GM23338 (cell line): ENCODE measurements at regions not wholly inside any gene's neighbourhood (a gene's known extent, or its start where the extent isn't known, plus 50 kb on each side); places are given as distances from the start of the nearest gene placed in this dataset.

Experiments
- ATAC-seq: fragments of 200-7000 bp; cut with Tn5 transposase; 3 replicates; pipeline ENCODE4 v1.9.1; 2020
- DNase-seq: peaks from one replicate; pipeline ENCODE4 v3.0.0-alpha.2; 2015; ENCODE audit warnings: low spot score
- H2AFZ ChIP-seq: fragments of 200-600 bp; sonication (generic); 2 replicates; pipeline ENCODE4 v1.8.0; 2016; ENCODE audit warnings: antibody characterized with exemption, mild to moderate bottlenecking, moderate library complexity
- H3F3A ChIP-seq: fragments of 200-600 bp; sonication (generic); replicated peaks from 2 replicates; pipeline ENCODE4 v1.8.0; 2017; ENCODE audit warnings: antibody characterized with exemption, mixed run types, low read depth
- H3K27ac ChIP-seq: fragments of 200-600 bp; sonication (generic); 2 replicates; pipeline ENCODE4 v1.6.1; 2016; ENCODE audit warnings: low read depth
- H3K27me3 ChIP-seq: fragments of 200-600 bp; sonication (generic); 2 replicates; pipeline ENCODE4 v1.8.0; 2016; ENCODE audit warnings: mild to moderate bottlenecking, mixed run types, moderate library complexity; ENCODE audit not compliant: insufficient read depth
- H3K36me3 ChIP-seq: fragments of 200-600 bp; sonication (generic); 2 replicates; pipeline ENCODE4 v1.8.0; 2016; ENCODE audit warnings: mild to moderate bottlenecking; ENCODE audit not compliant: insufficient read depth
- H3K4me1 ChIP-seq: fragments of 200-600 bp; sonication (generic); 2 replicates; pipeline ENCODE4 v1.8.0; 2016; ENCODE audit warnings: mild to moderate bottlenecking, moderate library complexity; ENCODE audit not compliant: insufficient read depth
- H3K4me2 ChIP-seq: fragments of 200-600 bp; sonication (generic); 2 replicates; pipeline ENCODE4 v1.7.1; 2017; ENCODE audit warnings: mixed run types
- H3K4me3 ChIP-seq: fragments of 200-600 bp; sonication (generic); 2 replicates; pipeline ENCODE4 v1.6.1; 2016; ENCODE audit warnings: mixed run types
- H3K79me2 ChIP-seq: fragments of 200-600 bp; sonication (generic); replicated peaks from 2 replicates; pipeline ENCODE4 v1.8.0; 2017; ENCODE audit warnings: mild to moderate bottlenecking; ENCODE audit not compliant: insufficient read depth
- H3K9me2 ChIP-seq: fragments of 200-600 bp; sonication (generic); 2 replicates; pipeline ENCODE4 v1.8.0; 2017; ENCODE audit not compliant: insufficient read depth
- H4K20me1 ChIP-seq: fragments of 200-600 bp; sonication (generic); replicated peaks from 2 replicates; pipeline ENCODE4 v1.8.0; 2017; ENCODE audit warnings: mild to moderate bottlenecking; ENCODE audit not compliant: insufficient read depth
- H3K27ac Mint-ChIP-seq: 2 replicates; pipeline ENCODE4 v1.8.0; 2020; ENCODE audit warnings: inconsistent platforms, mild to moderate bottlenecking, moderate library complexity, mixed read lengths
- H3K27me3 Mint-ChIP-seq: 3 replicates; pipeline ENCODE4 v1.8.0; 2022; ENCODE audit warnings: low read depth, mild to moderate bottlenecking, moderate library complexity, mixed read lengths, inconsistent platforms; ENCODE audit not compliant: insufficient read depth, poor library complexity
- H3K36me3 Mint-ChIP-seq: 3 replicates; pipeline ENCODE4 v1.8.0; 2021; ENCODE audit warnings: low read depth, mild to moderate bottlenecking, inconsistent platforms, moderate library complexity, mixed read lengths
- H3K4me1 Mint-ChIP-seq: 3 replicates; pipeline ENCODE4 v1.8.0; 2020; ENCODE audit warnings: mild to moderate bottlenecking, inconsistent platforms, mixed read lengths
- H3K4me3 Mint-ChIP-seq: 3 replicates; pipeline ENCODE4 v1.8.0; 2021; ENCODE audit warnings: moderate library complexity, mild to moderate bottlenecking, inconsistent platforms, mixed read lengths
- H3K9me3 Mint-ChIP-seq: 3 replicates; pipeline ENCODE4 v1.8.0; 2020; ENCODE audit warnings: moderate library complexity, mild to moderate bottlenecking, inconsistent platforms, mixed read lengths
- CREB1 ChIP-seq: fragments of 250-450 bp; sonication (Bioruptor Pico); IDR thresholded peaks from 2 replicates; pipeline ENCODE4 v1.5.0; 2020; ENCODE audit warnings: low read depth, mild to moderate bottlenecking, moderate library complexity
- EZH2 ChIP-seq: fragments of 200-600 bp; sonication (generic); IDR thresholded peaks from one replicate; pipeline ENCODE4 v1.8.0; 2017; ENCODE audit warnings: antibody characterized with exemption, mild to moderate bottlenecking, low read depth; ENCODE audit not compliant: unreplicated experiment
- NANOG ChIP-seq: IDR thresholded peaks from 2 replicates; pipeline ENCODE4 v1.6.1; 2016; ENCODE audit warnings: antibody characterized with exemption, borderline replicate concordance
- ZNF114 ChIP-seq: fragments of 250-450 bp; sonication (Bioruptor Pico); IDR thresholded peaks from 2 replicates; pipeline ENCODE4 v1.5.0; 2020; ENCODE audit warnings: mild to moderate bottlenecking, moderate library complexity
- ZNF331 ChIP-seq: fragments of 250-450 bp; sonication (Bioruptor Pico); IDR thresholded peaks from 2 replicates; pipeline ENCODE4 v1.5.0; 2020; ENCODE audit warnings: low read depth, mild to moderate bottlenecking, moderate library complexity
- ZNF462 ChIP-seq: fragments of 250-450 bp; sonication (Bioruptor Pico); IDR thresholded peaks from 2 replicates; pipeline ENCODE4 v1.5.0; 2020; ENCODE audit warnings: mild to moderate bottlenecking, moderate library complexity
- TF ChIP-seq, protein P1 (sequence below), 2 experiments: fragments of 200-600 bp in 1 of 2; sonication (generic) in 1 of 2; conservative IDR thresholded peaks; 2 replicates each; pipeline versions ENCODE4 v1.5.1 to v1.6.1; 2016 to 2017; ENCODE audit warnings: antibody characterized with exemption in 2 of 2, low read depth in 2 of 2, mild to moderate bottlenecking in 2 of 2, moderate library complexity in 1 of 2
- TF ChIP-seq, protein P2 (sequence below): IDR thresholded peaks from one replicate; pipeline ENCODE4 v1.6.1; 2018; ENCODE audit warnings: antibody characterized with exemption; ENCODE audit not compliant: unreplicated experiment

DNA sequence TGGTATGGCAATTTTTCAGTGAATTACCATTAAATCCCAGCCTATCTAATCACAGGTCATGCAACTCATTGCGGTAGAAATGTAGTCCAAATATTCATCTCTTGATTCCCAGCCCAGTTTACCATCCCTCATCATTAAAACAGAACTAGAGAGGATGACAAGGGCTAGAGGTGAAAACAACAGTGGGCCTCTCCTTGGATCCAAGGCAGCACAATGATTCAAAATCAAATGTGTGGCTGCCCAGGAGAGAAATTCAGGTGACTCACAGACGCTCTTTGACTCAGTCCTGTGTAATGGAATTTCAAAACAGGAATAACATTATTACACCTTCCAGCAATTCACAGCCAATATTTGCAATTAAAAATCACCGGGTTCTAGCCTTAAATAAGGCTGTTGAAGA, 246.5 kb downstream of the TBL1XR1 start:
- H3K27me3 Mint-ChIP-seq: peaks cover 2% of the 10 kb centered on the region
- H3K9me3 Mint-ChIP-seq: no peaks in the 10 kb centered on the region
- no peak overlapping the region for H3K4me3 Mint-ChIP-seq
- TF ChIP-seq CREB1 (CRISPR knock-in tag) (no peak), ZNF331 (CRISPR knock-in tag) (no peak), ZNF114 (CRISPR knock-in tag) (no peak)
- TF ChIP-seq, protein P1, sequence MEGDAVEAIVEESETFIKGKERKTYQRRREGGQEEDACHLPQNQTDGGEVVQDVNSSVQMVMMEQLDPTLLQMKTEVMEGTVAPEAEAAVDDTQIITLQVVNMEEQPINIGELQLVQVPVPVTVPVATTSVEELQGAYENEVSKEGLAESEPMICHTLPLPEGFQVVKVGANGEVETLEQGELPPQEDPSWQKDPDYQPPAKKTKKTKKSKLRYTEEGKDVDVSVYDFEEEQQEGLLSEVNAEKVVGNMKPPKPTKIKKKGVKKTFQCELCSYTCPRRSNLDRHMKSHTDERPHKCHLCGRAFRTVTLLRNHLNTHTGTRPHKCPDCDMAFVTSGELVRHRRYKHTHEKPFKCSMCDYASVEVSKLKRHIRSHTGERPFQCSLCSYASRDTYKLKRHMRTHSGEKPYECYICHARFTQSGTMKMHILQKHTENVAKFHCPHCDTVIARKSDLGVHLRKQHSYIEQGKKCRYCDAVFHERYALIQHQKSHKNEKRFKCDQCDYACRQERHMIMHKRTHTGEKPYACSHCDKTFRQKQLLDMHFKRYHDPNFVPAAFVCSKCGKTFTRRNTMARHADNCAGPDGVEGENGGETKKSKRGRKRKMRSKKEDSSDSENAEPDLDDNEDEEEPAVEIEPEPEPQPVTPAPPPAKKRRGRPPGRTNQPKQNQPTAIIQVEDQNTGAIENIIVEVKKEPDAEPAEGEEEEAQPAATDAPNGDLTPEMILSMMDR (conservative IDR thresholded peaks at IDR 0.05; ENCODE audit: low read depth in 2 of 2): no peak
- H3K79me2 ChIP-seq: no peaks in the 10 kb centered on the region
- no peak for DNase-seq
- H3K4me2 ChIP-seq: no peak overlapping the region
- H3K9me2 ChIP-seq: no peaks in the 10 kb centered on the region
- H3K27ac Mint-ChIP-seq: no peak overlapping the region
- H3K4me3 ChIP-seq: no peak overlapping the region
- no peak overlapping the region for H3K27ac ChIP-seq
- no peaks in the 10 kb centered on the region; the same call in 1 of the 2 replicates for H3K4me1 ChIP-seq
- no peaks in the 10 kb centered on the region for H3K36me3 Mint-ChIP-seq
- H4K20me1 ChIP-seq: no peaks in the 10 kb centered on the region
- ATAC-seq: no peak
- no peaks in the 10 kb centered on the region for H3K36me3 ChIP-seq
- no peaks in the 10 kb centered on the region for H3K27me3 ChIP-seq
- H3K4me1 Mint-ChIP-seq: peaks cover 19% of the 10 kb centered on the region
- H3F3A ChIP-seq: no peaks in the 10 kb centered on the region
- 0 out of 2 replicates have a peak overlapping the region, but pooled peaks have one; percentile 23 for H2AFZ ChIP-seq

DNA sequence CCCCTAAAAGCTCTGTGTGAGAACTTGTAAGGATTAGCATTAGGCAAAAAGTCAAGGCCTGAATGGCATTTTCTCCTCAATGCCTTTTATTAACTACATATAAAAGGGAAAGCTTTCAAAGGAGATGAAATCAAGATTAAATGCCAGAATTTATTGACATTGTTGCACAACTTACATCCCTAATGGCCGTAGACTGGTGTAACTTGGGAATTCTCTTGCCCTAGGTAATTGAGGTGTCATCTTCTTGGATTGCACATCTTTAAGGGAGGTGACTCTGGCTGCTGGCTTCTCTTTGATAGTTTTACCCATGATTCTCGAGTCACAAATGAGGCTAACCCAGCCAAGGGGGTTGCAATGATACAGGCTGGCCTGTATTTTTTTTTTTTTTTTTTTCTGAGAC, 249.1 kb downstream of the TBL1XR1 start:
- H3K79me2 ChIP-seq: no peaks in the 10 kb centered on the region
- no peak for ATAC-seq
- H3K36me3 ChIP-seq: no peaks in the 10 kb centered on the region
- DNase-seq: no peak
- no peaks in the 10 kb centered on the region for H3K27me3 ChIP-seq
- Mint-ChIP-seq H3K27ac (no peak overlapping the region), H3K9me3 (no peaks in the 10 kb centered on the region; the same call in 2 of the 3 replicates), H3K4me3 (no peak overlapping the region), H3K36me3 (no peaks in the 10 kb centered on the region), H3K27me3 (peaks cover 2% of the 10 kb centered on the region), H3K4me1 (peaks cover 18% of the 10 kb centered on the region)
- H3K4me1 ChIP-seq: no peaks in the 10 kb centered on the region; the same call in 1 of the 2 replicates
- no peaks in the 10 kb centered on the region for H3K9me2 ChIP-seq
- H3F3A ChIP-seq: no peaks in the 10 kb centered on the region
- H3K4me3 ChIP-seq: no peak overlapping the region
- H4K20me1 ChIP-seq: no peaks in the 10 kb centered on the region
- no peak overlapping the region for H3K27ac ChIP-seq
- H3K4me2 ChIP-seq: no peak overlapping the region
- H2AFZ ChIP-seq: no peak overlapping the region
- TF ChIP-seq ZNF462 (CRISPR knock-in tag) (no peak), ZNF114 (CRISPR knock-in tag) (no peak), CREB1 (CRISPR knock-in tag) (no peak), NANOG (no peak), EZH2 (no peak)
- TF ChIP-seq, protein P2, sequence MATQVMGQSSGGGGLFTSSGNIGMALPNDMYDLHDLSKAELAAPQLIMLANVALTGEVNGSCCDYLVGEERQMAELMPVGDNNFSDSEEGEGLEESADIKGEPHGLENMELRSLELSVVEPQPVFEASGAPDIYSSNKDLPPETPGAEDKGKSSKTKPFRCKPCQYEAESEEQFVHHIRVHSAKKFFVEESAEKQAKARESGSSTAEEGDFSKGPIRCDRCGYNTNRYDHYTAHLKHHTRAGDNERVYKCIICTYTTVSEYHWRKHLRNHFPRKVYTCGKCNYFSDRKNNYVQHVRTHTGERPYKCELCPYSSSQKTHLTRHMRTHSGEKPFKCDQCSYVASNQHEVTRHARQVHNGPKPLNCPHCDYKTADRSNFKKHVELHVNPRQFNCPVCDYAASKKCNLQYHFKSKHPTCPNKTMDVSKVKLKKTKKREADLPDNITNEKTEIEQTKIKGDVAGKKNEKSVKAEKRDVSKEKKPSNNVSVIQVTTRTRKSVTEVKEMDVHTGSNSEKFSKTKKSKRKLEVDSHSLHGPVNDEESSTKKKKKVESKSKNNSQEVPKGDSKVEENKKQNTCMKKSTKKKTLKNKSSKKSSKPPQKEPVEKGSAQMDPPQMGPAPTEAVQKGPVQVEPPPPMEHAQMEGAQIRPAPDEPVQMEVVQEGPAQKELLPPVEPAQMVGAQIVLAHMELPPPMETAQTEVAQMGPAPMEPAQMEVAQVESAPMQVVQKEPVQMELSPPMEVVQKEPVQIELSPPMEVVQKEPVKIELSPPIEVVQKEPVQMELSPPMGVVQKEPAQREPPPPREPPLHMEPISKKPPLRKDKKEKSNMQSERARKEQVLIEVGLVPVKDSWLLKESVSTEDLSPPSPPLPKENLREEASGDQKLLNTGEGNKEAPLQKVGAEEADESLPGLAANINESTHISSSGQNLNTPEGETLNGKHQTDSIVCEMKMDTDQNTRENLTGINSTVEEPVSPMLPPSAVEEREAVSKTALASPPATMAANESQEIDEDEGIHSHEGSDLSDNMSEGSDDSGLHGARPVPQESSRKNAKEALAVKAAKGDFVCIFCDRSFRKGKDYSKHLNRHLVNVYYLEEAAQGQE: no peak
